ENCODE measurements at regions not wholly inside any gene's neighbourhood (a gene's known extent, or its start where the extent isn't known, plus 50 kb on each side); places are given as distances from the start of the nearest gene placed in this dataset.
A peak's percentile ranks its signal among the peaks of the same experiment; 100 is the strongest.

DNA sequence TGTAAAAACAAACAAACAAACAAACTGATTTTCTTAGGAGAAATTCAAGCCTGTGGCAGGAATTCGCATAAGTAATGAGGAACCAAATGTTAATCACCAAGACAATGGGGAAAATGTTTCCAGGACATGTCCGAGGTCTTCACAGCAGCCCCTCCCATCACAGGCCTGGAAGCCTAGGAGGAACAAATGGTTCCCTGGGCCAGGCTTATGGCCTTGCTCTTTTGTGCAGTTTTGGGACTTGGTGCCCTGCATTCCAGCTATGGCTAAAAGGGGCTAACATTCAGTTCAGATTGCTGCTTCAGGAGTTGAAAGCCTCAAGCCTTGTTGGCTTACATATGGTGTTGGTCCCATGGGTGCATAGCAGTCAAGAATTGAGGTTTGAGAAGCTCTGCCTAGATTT, 1372.7 kb upstream of the CITED2 start:
- H3K36me3 ChIP-seq (ENCODE audit: insufficient read depth, low read length), result no peaks in the 10 kb centered on the region
- no peak overlapping the region for H3K4me2 ChIP-seq (ENCODE audit: low read length)
- Mint-ChIP-seq H3K36me3 (ENCODE audit: low read depth, unreplicated experiment) (peaks cover 2% of the 10 kb centered on the region), H3K27me3 (ENCODE audit: low read depth, unreplicated experiment) (no peaks in the 10 kb centered on the region), H3K4me1 (ENCODE audit: low read depth, unreplicated experiment) (no peaks in the 10 kb centered on the region), H3K27ac (ENCODE audit: unreplicated experiment) (no peak overlapping the region), H3K4me3 (ENCODE audit: unreplicated experiment) (no peak overlapping the region), H3K9me3 (ENCODE audit: unreplicated experiment) (peaks cover 22% of the 10 kb centered on the region)
- H3K4me3 ChIP-seq (ENCODE audit: insufficient read depth, low read depth, low read length), result no peak overlapping the region
- peaks cover 6% of the 10 kb centered on the region for H3K9me3 ChIP-seq (ENCODE audit: insufficient read depth, low read depth, low read length)
- no peak overlapping the region for H3K9ac ChIP-seq (ENCODE audit: low read length)
- no peak for DNase-seq (ENCODE audit: low read depth)
- H3K27me3 ChIP-seq (ENCODE audit: insufficient read depth, low read length), result no peaks in the 10 kb centered on the region
- no peak for FAIRE-seq
- no peak overlapping the region for H3K27ac ChIP-seq (ENCODE audit: low read depth, low read length)
- no peak overlapping the region for H2AFZ ChIP-seq (ENCODE audit: low read depth, low read length)
- TF ChIP-seq, protein P1, sequence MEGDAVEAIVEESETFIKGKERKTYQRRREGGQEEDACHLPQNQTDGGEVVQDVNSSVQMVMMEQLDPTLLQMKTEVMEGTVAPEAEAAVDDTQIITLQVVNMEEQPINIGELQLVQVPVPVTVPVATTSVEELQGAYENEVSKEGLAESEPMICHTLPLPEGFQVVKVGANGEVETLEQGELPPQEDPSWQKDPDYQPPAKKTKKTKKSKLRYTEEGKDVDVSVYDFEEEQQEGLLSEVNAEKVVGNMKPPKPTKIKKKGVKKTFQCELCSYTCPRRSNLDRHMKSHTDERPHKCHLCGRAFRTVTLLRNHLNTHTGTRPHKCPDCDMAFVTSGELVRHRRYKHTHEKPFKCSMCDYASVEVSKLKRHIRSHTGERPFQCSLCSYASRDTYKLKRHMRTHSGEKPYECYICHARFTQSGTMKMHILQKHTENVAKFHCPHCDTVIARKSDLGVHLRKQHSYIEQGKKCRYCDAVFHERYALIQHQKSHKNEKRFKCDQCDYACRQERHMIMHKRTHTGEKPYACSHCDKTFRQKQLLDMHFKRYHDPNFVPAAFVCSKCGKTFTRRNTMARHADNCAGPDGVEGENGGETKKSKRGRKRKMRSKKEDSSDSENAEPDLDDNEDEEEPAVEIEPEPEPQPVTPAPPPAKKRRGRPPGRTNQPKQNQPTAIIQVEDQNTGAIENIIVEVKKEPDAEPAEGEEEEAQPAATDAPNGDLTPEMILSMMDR (IDR thresholded peaks at IDR 0.05; ENCODE audit: insufficient read depth, low read depth, low read length), result no peak
- no peaks in the 10 kb centered on the region for H3K4me1 ChIP-seq (ENCODE audit: insufficient read depth, low read length)
- H3K79me2 ChIP-seq (ENCODE audit: insufficient read depth, low read length), result no peaks in the 10 kb centered on the region
- no peaks in the 10 kb centered on the region for H4K20me1 ChIP-seq (ENCODE audit: insufficient read depth, low read length)

DNA sequence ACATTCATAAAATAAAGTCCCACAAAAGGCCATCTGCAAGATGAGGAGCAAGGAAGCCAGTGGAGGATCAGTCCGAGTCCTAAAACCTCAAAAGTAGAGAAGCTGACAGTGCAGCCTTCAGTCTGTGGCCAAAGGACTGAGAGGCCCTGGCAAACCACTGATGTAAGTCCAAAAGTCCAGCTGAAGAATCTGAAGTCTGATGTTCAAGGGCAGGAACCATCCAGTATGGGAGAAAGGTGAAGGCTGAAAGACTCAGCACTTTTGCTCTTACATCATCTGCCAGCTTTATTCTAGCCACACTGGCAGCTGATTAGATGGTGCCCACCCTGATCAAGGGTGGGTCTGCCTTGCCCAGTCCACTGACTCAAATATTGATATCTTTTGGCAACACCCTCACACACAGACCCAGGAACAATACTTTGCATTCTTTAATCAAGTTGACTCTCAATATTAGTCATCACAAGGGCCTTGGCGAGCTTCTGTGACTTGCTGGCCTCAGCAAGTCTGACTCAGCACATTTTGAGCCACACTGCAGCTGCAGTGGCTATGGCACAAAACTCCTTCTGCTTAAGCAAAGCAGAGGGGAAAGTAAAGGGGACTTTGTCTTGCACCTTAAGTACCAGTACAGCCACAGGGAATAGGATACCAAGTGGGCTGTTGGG, 1370.3 kb upstream of the CITED2 start:
- Histone ChIP-seq H3K79me2 (ENCODE audit: insufficient read depth, low read length) (no peaks in the 10 kb centered on the region), H3K4me1 (ENCODE audit: insufficient read depth, low read length) (no peaks in the 10 kb centered on the region), H3K9ac (ENCODE audit: low read length) (no peak overlapping the region), H4K20me1 (ENCODE audit: insufficient read depth, low read length) (no peaks in the 10 kb centered on the region), H3K36me3 (ENCODE audit: insufficient read depth, low read length) (no peaks in the 10 kb centered on the region), H3K27ac (ENCODE audit: low read depth, low read length) (no peak overlapping the region), H3K27me3 (ENCODE audit: insufficient read depth, low read length) (no peaks in the 10 kb centered on the region), H3K9me3 (ENCODE audit: insufficient read depth, low read depth, low read length) (peaks cover 6% of the 10 kb centered on the region), H3K4me2 (ENCODE audit: low read length) (no peak overlapping the region), H3K4me3 (ENCODE audit: insufficient read depth, low read depth, low read length) (no peak overlapping the region), H2AFZ (ENCODE audit: low read depth, low read length) (no peak overlapping the region)
- TF ChIP-seq, protein P1 (IDR thresholded peaks at IDR 0.05; ENCODE audit: insufficient read depth, low read depth, low read length), result no peak
- no peak for TF ChIP-seq EZH2 (IDR thresholded peaks at IDR 0.05; ENCODE audit: insufficient read depth, low read length)
- DNase-seq (ENCODE audit: low read depth) (peak; percentile 79), FAIRE-seq (peak; percentile 69)
- Mint-ChIP-seq H3K36me3 (ENCODE audit: low read depth, unreplicated experiment) (peaks cover 2% of the 10 kb centered on the region), H3K4me1 (ENCODE audit: low read depth, unreplicated experiment) (no peaks in the 10 kb centered on the region), H3K9me3 (ENCODE audit: unreplicated experiment) (peaks cover 22% of the 10 kb centered on the region), H3K4me3 (ENCODE audit: unreplicated experiment) (no peak overlapping the region), H3K27ac (ENCODE audit: unreplicated experiment) (peak overlapping the region; percentile 91), H3K27me3 (ENCODE audit: low read depth, unreplicated experiment) (no peaks in the 10 kb centered on the region)

GRCh38 chr6:140736231-140736630, 1361.8 kb upstream of the CITED2 start:
- H3K9me3 ChIP-seq (ENCODE audit: insufficient read depth, low read depth, low read length), result no peaks in the 10 kb centered on the region
- TF ChIP-seq, protein P1 (IDR thresholded peaks at IDR 0.05; ENCODE audit: insufficient read depth, low read depth, low read length), result no peak
- no peak for TF ChIP-seq EZH2 (IDR thresholded peaks at IDR 0.05; ENCODE audit: insufficient read depth, low read length)
- no peaks in the 10 kb centered on the region for H3K79me2 ChIP-seq (ENCODE audit: insufficient read depth, low read length)
- Mint-ChIP-seq H3K9me3 (ENCODE audit: unreplicated experiment) (no peaks in the 10 kb centered on the region), H3K27ac (ENCODE audit: unreplicated experiment) (no peak overlapping the region), H3K4me1 (ENCODE audit: low read depth, unreplicated experiment) (no peaks in the 10 kb centered on the region), H3K4me3 (ENCODE audit: unreplicated experiment) (no peak overlapping the region), H3K36me3 (ENCODE audit: low read depth, unreplicated experiment) (no peaks in the 10 kb centered on the region), H3K27me3 (ENCODE audit: low read depth, unreplicated experiment) (no peaks in the 10 kb centered on the region)
- H3K27ac ChIP-seq (ENCODE audit: low read depth, low read length), result no peak overlapping the region
- no peak overlapping the region for H3K4me2 ChIP-seq (ENCODE audit: low read length)
- no peak overlapping the region for H3K9ac ChIP-seq (ENCODE audit: low read length)
- no peaks in the 10 kb centered on the region for H4K20me1 ChIP-seq (ENCODE audit: insufficient read depth, low read length)
- no peak overlapping the region for H3K4me3 ChIP-seq (ENCODE audit: insufficient read depth, low read depth, low read length)
- H3K4me1 ChIP-seq (ENCODE audit: insufficient read depth, low read length), result no peaks in the 10 kb centered on the region
- no peaks in the 10 kb centered on the region for H3K36me3 ChIP-seq (ENCODE audit: insufficient read depth, low read length)
- no peak overlapping the region for H2AFZ ChIP-seq (ENCODE audit: low read depth, low read length)
- FAIRE-seq, result no peak
- no peak for DNase-seq (ENCODE audit: low read depth)
- no peaks in the 10 kb centered on the region for H3K27me3 ChIP-seq (ENCODE audit: insufficient read depth, low read length)
